ENCODE measurements at regions not wholly inside any gene's neighbourhood (a gene's known extent, or its start where the extent isn't known, plus 50 kb on each side); places are given as distances from the start of the nearest gene placed in this dataset.

DNA sequence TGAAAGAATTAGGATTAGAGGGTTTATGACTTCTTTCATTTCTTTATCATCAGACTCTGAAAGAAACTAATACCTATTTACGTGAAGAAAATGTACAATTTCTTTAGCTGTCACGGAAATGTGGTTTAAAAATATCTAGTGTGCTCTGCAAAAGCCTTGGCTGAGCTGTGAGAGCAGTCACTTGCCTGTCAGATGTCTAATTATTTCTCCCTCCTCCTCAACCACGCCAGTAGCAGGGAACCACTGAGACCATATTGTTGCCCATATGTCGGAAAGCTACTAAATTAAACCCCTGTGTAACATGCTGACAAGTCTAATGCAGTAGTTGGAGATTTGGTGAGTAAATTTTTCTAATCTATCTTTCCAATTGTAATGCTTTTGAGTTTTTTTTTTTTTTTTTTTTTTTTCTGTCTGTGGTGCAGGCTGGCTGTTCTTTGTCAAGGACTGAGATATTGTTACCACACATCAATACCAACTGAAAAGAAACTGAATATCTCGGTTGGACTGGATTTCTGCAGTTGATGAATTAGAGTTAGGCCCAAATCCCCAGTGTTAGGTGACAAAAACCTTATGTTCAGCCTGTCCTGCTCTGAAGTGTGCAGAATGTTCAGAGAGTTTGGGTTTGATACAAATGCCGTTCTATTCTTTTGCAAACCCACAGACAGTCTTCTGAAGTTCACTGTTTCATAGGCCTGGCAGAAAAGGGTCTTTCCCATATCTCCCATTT, 302.9 kb upstream of the SYNCRIP start:
- no peak overlapping the region for H3K4me3 ChIP-seq (ENCODE audit: low read depth, low read length)
- TF ChIP-seq, protein P1, sequence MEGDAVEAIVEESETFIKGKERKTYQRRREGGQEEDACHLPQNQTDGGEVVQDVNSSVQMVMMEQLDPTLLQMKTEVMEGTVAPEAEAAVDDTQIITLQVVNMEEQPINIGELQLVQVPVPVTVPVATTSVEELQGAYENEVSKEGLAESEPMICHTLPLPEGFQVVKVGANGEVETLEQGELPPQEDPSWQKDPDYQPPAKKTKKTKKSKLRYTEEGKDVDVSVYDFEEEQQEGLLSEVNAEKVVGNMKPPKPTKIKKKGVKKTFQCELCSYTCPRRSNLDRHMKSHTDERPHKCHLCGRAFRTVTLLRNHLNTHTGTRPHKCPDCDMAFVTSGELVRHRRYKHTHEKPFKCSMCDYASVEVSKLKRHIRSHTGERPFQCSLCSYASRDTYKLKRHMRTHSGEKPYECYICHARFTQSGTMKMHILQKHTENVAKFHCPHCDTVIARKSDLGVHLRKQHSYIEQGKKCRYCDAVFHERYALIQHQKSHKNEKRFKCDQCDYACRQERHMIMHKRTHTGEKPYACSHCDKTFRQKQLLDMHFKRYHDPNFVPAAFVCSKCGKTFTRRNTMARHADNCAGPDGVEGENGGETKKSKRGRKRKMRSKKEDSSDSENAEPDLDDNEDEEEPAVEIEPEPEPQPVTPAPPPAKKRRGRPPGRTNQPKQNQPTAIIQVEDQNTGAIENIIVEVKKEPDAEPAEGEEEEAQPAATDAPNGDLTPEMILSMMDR (conservative IDR thresholded peaks at IDR 0.05; ENCODE audit: low read depth, low read length), result no peak
- no peak for DNase-seq (ENCODE audit: low read depth)

DNA sequence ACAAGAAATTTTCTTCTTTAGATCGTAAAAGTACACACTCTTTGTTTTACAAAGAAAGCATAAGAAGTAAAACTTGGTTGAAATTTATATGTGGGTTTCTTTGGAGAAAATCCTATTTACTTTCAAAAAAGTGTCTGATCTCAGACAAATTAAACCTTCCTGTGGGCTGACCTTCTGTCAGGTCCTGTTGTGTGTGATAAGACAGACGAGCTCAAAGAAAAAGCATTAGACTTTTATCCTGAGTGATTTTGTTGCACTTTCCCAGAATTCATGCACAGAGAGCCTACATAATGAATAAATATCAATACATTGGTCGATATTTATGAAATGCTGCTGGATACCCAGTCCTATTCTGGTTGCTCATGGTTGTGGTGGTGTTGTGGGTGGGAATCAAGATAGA, 302.1 kb upstream of the SYNCRIP start:
- no peak for DNase-seq (ENCODE audit: low read depth)
- H3K4me3 ChIP-seq (ENCODE audit: low read depth, low read length), result no peak overlapping the region
- TF ChIP-seq, protein P1 (conservative IDR thresholded peaks at IDR 0.05; ENCODE audit: low read depth, low read length), result no peak

DNA sequence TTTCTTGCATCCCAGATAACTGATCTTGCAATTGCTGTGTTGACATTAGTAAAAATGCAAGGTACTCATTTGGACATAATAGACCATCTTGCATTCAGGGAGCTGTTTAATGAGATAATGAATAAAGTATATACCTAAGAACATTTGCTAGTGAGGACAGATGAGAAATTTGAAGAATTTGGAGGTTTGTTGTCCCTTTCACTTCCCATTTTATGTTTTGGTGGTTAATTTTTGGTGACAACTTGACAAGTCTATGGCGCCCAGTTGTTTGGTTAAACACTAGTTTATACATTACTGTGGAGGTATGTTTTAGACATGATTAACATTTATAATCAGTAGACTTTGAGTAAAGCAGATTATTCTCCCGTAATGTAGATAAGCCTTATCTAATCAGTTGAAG, 300.2 kb upstream of the SYNCRIP start:
- TF ChIP-seq, protein P1 (conservative IDR thresholded peaks at IDR 0.05; ENCODE audit: low read depth, low read length), result no peak
- no peak for DNase-seq (ENCODE audit: low read depth)
- no peak overlapping the region for H3K4me3 ChIP-seq (ENCODE audit: low read depth, low read length)

DNA sequence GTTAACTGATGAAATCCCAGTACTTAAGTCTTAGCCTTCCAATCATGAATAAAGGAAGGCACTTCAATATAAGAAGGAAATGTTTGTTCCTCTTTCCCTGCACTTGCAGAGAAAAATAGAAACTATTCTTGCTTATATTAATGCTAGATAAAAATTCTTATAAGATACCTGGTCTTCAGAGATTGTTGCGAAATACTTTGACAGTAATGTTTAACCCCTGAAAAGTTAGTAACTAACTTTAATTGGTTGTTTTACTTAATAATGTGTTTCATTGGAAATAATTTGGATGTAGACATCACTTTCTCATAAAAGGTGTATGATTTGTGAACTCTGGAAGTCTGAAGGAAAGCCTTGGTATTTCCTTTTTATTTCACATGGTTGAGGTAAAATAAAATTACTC, 294.2 kb upstream of the SYNCRIP start:
- no peak for DNase-seq (ENCODE audit: low read depth)
- H3K4me3 ChIP-seq (ENCODE audit: low read depth, low read length), result no peak overlapping the region
- TF ChIP-seq, protein P1 (conservative IDR thresholded peaks at IDR 0.05; ENCODE audit: low read depth, low read length), result no peak

DNA sequence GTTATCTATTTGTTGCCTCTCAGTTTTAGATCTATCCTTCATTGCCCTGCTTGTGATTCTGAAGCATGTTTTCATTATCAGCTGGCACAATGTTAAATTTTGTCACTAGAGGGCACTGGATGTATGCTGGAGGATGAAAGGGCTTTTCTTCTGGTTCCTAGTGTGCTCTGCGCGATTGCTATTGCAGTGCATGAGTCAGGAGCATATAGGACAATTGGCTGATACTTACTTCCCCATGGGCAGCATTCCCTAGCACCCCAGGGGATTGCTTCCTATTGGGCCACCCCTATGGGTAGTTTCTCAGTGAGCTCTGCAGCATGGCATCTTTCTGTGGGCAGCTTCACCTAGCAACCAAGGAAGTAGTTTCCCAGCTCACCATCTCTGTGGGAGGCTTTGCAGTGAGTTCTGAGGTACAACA, 280.3 kb upstream of the SYNCRIP start:
- TF ChIP-seq, protein P1 (conservative IDR thresholded peaks at IDR 0.05; ENCODE audit: low read depth, low read length), result peak; percentile 60
- DNase-seq (ENCODE audit: low read depth), result peak; percentile 64
- no peak overlapping the region for H3K4me3 ChIP-seq (ENCODE audit: low read depth, low read length)

DNA sequence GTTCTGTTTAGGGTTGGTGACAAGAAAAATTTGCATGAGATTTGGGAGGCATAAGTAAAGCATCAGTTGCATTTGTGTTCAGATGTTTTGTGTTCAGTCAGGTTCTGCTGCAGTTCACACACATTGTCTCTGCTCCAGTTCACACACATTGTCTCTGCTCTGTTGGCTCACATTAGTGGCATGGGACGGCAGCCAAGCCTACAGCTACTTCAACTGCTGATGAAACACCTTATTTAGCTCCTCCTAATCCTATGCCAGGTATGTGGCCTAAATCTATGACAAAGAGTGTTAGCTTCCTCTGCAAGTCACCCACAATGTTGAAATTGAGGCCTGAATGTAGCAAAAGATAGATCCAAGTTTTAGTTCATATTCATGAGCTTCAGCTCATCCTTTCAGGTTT, 278.1 kb upstream of the SYNCRIP start:
- TF ChIP-seq, protein P1 (conservative IDR thresholded peaks at IDR 0.05; ENCODE audit: low read depth, low read length), result no peak
- no peak for DNase-seq (ENCODE audit: low read depth)
- no peak overlapping the region for H3K4me3 ChIP-seq (ENCODE audit: low read depth, low read length)

DNA sequence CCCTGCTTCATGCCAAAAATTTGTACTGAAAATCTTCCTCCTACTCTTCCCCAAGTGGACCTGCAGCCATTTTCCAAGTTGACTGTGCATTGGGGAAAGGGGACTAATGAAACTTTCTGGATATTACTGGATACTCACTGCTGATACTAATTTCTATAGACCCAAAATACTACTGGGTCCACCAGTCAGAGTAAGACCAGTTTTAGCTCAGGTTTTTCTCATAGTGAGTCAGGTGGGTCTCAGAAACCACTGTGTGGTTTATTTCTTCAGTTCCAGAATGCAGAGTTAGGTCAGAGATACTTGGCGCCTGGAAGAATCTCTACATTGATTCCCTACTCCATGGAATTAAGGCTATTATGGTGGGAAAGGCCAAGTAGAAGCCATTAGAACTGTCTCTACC, 274.8 kb upstream of the SYNCRIP start:
- no peak overlapping the region for H3K4me3 ChIP-seq (ENCODE audit: low read depth, low read length)
- TF ChIP-seq, protein P1 (conservative IDR thresholded peaks at IDR 0.05; ENCODE audit: low read depth, low read length), result no peak
- DNase-seq (ENCODE audit: low read depth), result no peak

Data from choroid plexus epithelial cell (primary cell).